ENCODE measurements at regions not wholly inside any gene's neighbourhood (a gene's known extent, or its start where the extent isn't known, plus 50 kb on each side); places are given as distances from the start of the nearest gene placed in this dataset.
"Not testable (repeated sequence)": the region's sequence is repeated elsewhere in the genome, so short reads cannot be mapped to it uniquely, and the experiment has no call there.

GRCh38 chr9:40951876-40952494 is 176.5 kb downstream of the FOXD4L6 start:
- DNase-seq; intact Hi-C loops (cut with DNase I, micrococcal nuclease); H3K4me1 Mint-ChIP-seq; POLR2A ChIA-PET; H3K4me3 Mint-ChIP-seq; CTCF ChIA-PET; H3K27me3 Mint-ChIP-seq; H3K9me3 Mint-ChIP-seq (ENCODE audit: low read depth); H3K27ac Mint-ChIP-seq; ATAC-seq: not testable (repeated sequence)
- peaks cover 18% of the 10 kb centered on the region for H3K36me3 Mint-ChIP-seq (ENCODE audit: low read depth)

- H3K27ac Mint-ChIP-seq; H3K9me3 Mint-ChIP-seq (ENCODE audit: low read depth); CTCF ChIA-PET; intact Hi-C loops (cut with DNase I, micrococcal nuclease); H3K4me1 Mint-ChIP-seq; ATAC-seq; POLR2A ChIA-PET; H3K4me3 Mint-ChIP-seq; DNase-seq; H3K36me3 Mint-ChIP-seq (ENCODE audit: low read depth); H3K27me3 Mint-ChIP-seq: not testable (repeated sequence)
These were observed 182.3 kb downstream of the FOXD4L6 start for GRCh38 chr9:40946228-40946627.

DNA sequence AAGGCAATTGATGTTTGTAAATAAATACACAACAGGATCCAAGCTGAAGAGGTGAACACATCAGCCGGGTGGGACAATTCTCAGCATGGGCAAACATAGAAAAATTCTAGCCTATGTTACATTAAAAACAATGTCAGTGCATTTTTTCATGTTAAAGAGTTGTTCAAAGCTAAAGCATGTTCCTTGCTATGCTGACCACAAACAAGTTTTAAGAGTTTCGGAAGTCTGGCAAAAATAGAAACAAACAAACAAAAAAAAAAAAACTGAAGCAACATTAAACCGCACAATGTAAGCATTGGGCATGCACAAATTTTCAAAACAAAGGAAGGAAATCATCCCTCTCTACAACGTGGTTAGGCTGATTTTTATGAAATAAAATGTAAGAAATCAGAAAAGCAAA is 185.8 kb downstream of the FOXD4L6 start:
- ATAC-seq; DNase-seq; intact Hi-C loops (cut with DNase I, micrococcal nuclease); H3K27ac Mint-ChIP-seq; H3K27me3 Mint-ChIP-seq; H3K4me1 Mint-ChIP-seq; POLR2A ChIA-PET; H3K4me3 Mint-ChIP-seq; H3K36me3 Mint-ChIP-seq (ENCODE audit: low read depth); CTCF ChIA-PET: not testable (repeated sequence)
- H3K9me3 Mint-ChIP-seq (ENCODE audit: low read depth) = peaks cover 21% of the 10 kb centered on the region

GRCh38 chr9:40939888-40940209 is 188.6 kb downstream of the FOXD4L6 start:
- CTCF ChIA-PET, H3K4me3 Mint-ChIP-seq: not testable (repeated sequence)
- peaks cover 21% of the 10 kb centered on the region for H3K9me3 Mint-ChIP-seq (ENCODE audit: low read depth)

DNA sequence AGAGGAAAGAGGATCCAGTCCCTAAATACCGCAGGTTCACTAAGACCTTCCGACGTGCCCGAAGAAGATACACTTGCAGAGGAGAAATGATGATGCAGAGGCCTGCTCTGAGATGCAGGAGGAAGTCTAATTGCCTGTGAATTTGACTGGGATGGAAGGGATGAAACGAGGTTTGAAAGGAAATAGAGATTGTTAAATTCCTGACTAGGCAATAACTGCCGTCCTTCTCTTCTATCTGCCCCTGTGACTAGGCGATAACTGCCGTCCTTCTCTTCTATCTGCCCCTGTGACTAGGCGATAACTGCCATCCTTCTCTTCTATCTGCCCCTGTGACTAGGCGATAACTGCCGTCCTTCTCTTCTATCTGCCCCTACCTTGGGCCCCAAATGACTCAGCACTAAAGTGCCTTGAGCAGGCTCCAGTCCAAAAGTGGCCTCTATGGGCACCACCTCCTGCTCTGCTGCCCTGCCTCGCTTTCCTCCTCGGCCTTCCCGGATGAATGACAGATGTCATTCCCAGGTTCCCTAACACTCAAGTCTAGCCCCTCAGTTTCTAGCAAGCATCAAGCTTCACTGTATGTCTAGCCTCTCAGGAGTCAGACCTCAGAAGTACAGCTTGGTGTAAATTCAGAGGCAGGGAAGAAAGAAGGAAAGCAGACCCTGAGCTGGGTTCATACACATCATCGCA is 189.1 kb downstream of the FOXD4L6 start:
- ATAC-seq; DNase-seq; H3K36me3 Mint-ChIP-seq (ENCODE audit: low read depth); H3K27me3 Mint-ChIP-seq; CTCF ChIA-PET; POLR2A ChIA-PET; H3K4me3 Mint-ChIP-seq; H3K4me1 Mint-ChIP-seq; H3K27ac Mint-ChIP-seq: not testable (repeated sequence)
- intact Hi-C loops (cut with DNase I, micrococcal nuclease) = loop anchor here in 1 of 2 experiments (10.0 kb wide), 1 partner anchor 55 kb away; no protein-coding TSS in a partner anchor
- H3K9me3 Mint-ChIP-seq (ENCODE audit: low read depth) = peaks cover 21% of the 10 kb centered on the region

More at GRCh38 chr9:40939888-40940209, 188.6 kb downstream of the FOXD4L6 start:
- POLR2A ChIA-PET; ATAC-seq; H3K4me1 Mint-ChIP-seq; H3K36me3 Mint-ChIP-seq (ENCODE audit: low read depth); DNase-seq; H3K27ac Mint-ChIP-seq; H3K27me3 Mint-ChIP-seq: not testable (repeated sequence)
- intact Hi-C loops (cut with DNase I, micrococcal nuclease) = loop anchor here in 1 of 2 experiments (10.0 kb wide), 1 partner anchor 55 kb away; no protein-coding TSS in a partner anchor

- ChIA-PET CTCF (no interaction called here), POLR2A (no interaction called here)
- Mint-ChIP-seq H3K4me3 (no peak overlapping the region), H3K4me1 (no peaks in the 10 kb centered on the region), H3K36me3 (ENCODE audit: low read depth) (peaks cover 14% of the 10 kb centered on the region), H3K27me3 (no peaks in the 10 kb centered on the region), H3K9me3 (ENCODE audit: low read depth) (peaks cover 25% of the 10 kb centered on the region), H3K27ac (no peak overlapping the region)
- DNase-seq (no peak), ATAC-seq (no peak)
- intact Hi-C loops (cut with DNase I, micrococcal nuclease) = loop anchor here in 1 of 2 experiments (10.0 kb wide), 1 partner anchor 51 kb away; no protein-coding TSS in a partner anchor
These were observed 193.1 kb downstream of the FOXD4L6 start for GRCh38 chr9:40935336-40935735.

DNA sequence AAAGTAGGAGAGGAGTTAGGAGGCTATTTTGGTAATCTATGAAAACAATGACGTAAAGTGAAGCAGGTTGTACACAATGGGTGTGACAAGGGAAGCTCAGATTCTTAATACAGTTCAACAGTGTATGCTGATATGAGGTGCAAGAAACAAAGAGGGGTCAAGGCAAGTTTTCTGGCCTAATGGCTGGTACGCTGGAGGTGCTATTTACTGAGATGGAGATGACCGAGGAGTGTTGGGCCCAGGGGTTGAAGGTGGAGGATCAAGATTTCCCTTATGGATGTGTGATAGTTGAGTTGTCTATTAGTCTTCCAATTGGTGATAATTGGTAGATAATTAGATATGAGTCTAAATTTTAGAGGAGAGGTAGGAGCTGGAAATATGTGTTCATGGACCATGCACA is 194.0 kb downstream of the FOXD4L6 start:
- DNase-seq, POLR2A ChIA-PET, CTCF ChIA-PET, H3K27me3 Mint-ChIP-seq, H3K4me3 Mint-ChIP-seq, H3K27ac Mint-ChIP-seq, H3K4me1 Mint-ChIP-seq, ATAC-seq: not testable (repeated sequence)
- peaks cover 24% of the 10 kb centered on the region for H3K9me3 Mint-ChIP-seq (ENCODE audit: low read depth)
- H3K36me3 Mint-ChIP-seq (ENCODE audit: low read depth) = peaks cover 14% of the 10 kb centered on the region
- intact Hi-C loops (cut with DNase I, micrococcal nuclease) = loop anchor here in 1 of 2 experiments (10.0 kb wide), 1 partner anchor 50 kb away; no protein-coding TSS in a partner anchor

DNA sequence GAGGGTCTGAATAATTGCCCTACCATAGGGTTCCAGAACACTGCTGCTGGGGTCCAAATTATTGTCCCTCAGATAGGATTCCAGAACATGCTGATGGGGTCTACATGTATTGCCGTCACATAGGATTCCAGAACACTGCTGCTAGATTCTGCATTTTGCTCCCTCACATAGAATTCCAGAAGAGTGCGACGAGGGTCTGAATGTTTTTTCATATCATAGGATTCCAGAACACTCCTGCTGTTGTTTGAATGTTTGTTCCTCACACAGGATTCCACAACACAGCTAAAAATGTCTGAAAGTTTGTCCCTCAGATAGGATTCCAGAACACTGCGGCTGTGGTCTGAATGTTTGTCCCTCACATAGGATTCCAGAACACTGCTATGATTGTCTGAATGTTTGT is 198.1 kb downstream of the FOXD4L6 start:
- intact Hi-C loops (cut with DNase I, micrococcal nuclease) = loop anchor here in 1 of 2 experiments (10.0 kb wide), 1 partner anchor 46 kb away; no protein-coding TSS in a partner anchor
- H3K4me3 Mint-ChIP-seq; DNase-seq; H3K36me3 Mint-ChIP-seq (ENCODE audit: low read depth); CTCF ChIA-PET; ATAC-seq; POLR2A ChIA-PET; H3K27me3 Mint-ChIP-seq; H3K27ac Mint-ChIP-seq; H3K4me1 Mint-ChIP-seq: not testable (repeated sequence)
- H3K9me3 Mint-ChIP-seq (ENCODE audit: low read depth) = peaks cover 42% of the 10 kb centered on the region

DNA sequence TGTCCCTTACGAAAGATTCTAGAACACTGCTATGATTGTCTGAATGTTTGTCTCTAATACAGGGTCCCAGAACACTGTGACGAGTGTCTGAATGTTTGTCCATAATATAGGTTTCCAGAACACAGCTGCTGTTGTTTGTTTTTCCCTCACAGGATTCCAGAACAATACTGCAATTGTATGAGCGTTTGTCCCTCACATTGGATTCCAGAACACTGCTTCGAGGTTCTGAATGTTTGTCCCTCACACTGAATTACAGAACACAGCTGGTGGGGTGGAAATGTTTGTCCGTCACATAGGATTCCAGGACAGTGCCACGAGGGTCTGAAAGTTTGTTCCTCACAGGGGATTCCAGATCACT is 199.0 kb downstream of the FOXD4L6 start:
- H3K4me1 Mint-ChIP-seq; intact Hi-C loops (cut with DNase I, micrococcal nuclease); DNase-seq; POLR2A ChIA-PET; ATAC-seq; H3K36me3 Mint-ChIP-seq (ENCODE audit: low read depth); H3K27ac Mint-ChIP-seq; H3K27me3 Mint-ChIP-seq; CTCF ChIA-PET; H3K4me3 Mint-ChIP-seq: not testable (repeated sequence)
- peaks cover 51% of the 10 kb centered on the region for H3K9me3 Mint-ChIP-seq (ENCODE audit: low read depth)

DNA sequence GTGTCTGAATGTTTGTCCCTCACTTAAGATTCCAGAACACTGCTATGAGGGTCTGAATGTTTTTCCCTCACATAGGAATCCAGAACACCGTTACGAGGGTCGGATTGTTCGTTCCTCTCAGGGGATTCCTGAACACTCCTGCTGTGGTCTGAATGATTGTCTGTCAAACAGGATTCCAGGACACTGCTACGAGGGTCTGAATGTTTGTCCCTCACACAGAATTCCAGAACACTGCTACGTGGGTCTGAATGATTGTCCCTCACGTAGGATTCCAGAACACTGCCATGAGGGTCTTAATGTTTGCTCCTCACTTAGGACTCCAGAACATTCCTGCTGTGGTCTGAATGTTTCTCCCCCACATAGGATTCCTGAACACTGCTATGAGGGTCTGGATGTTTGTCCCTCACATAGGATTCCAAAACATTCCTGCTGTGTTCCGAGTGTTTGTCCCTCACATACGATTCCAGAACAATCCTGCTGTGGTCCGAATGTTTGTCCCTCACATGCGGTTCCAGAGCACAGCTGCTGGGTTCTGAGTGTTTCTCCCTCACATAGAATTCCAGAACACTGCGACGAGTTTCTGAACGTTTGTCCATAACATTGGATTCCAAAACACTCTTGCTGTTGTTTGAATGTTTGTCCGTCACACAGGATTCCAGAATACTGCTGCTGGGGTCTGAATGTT is 199.5 kb downstream of the FOXD4L6 start:
- ChIA-PET POLR2A (no interaction called here), CTCF (no interaction called here)
- peaks cover 10% of the 10 kb centered on the region for H3K36me3 Mint-ChIP-seq (ENCODE audit: low read depth)
- H3K9me3 Mint-ChIP-seq (ENCODE audit: low read depth) = peaks cover 54% of the 10 kb centered on the region
- no peak for ATAC-seq
- DNase-seq = no peak
- H3K4me1 Mint-ChIP-seq = no peaks in the 10 kb centered on the region
- H3K27ac Mint-ChIP-seq = no peak overlapping the region
- no peak overlapping the region for H3K4me3 Mint-ChIP-seq
- H3K27me3 Mint-ChIP-seq = no peaks in the 10 kb centered on the region
- intact Hi-C loops (cut with DNase I, micrococcal nuclease) = no loop called here

DNA sequence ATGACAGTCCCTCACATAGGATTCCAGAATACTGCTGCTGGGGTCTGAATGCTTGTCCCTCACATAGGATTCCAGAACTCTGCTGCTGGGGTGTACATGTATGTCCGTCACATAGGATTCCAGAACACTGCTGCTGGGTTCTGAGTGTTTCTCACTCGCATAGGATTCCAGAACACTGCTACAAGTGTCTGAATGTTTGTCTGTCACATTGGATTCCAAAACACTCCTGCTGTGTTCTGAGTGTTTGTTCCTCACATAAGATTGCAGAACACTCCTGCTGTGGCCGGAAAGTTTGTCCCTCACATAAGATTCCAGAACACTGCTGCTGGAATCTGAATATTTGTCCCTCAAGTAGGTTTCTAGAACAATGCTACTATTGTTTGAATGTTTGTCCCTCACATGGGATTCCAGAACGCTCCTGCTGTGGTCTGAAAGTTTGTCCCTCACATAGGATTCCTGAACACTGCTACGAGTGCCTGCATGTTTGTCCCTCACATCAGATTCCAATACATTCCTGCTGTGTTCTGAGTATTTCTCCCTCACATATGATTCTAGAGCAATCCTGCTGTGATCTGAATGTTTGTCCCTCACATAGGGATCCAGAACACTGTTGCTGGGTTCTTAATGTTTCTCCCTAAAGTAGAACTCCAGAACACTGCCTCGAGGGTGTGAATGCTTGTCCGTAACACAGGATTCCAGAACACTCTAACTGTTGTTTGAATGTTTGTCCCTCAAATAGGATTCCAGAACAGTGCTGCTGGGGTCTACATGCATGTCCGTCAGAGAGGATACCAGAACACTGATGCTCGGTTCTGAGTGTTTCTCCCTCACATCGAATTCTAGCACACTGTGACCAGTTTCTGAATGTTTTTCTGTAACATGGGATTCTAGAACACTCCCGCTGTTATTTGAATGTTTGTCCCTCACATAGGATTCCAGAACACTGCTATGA is 200.4 kb downstream of the FOXD4L6 start:
- Mint-ChIP-seq H3K27me3 (no peaks in the 10 kb centered on the region), H3K36me3 (ENCODE audit: low read depth) (peaks cover 8% of the 10 kb centered on the region), H3K4me3 (no peak overlapping the region), H3K9me3 (ENCODE audit: low read depth) (peaks cover 61% of the 10 kb centered on the region), H3K4me1 (no peaks in the 10 kb centered on the region), H3K27ac (no peak overlapping the region)
- POLR2A ChIA-PET = no interaction called here
- ATAC-seq (no peak), DNase-seq (no peak)
- intact Hi-C loops (cut with DNase I, micrococcal nuclease) = no loop called here
- CTCF ChIA-PET = no interaction called here
